Middle frontal gyrus (tissue), 1 donor: ENCODE measurements at regions not wholly inside any gene's neighbourhood (a gene's known extent, or its start where the extent isn't known, plus 50 kb on each side); places are given as distances from the start of the nearest gene placed in this dataset.

Source experiments
- DNase-seq: peaks from one replicate; pipeline ENCODE4 v3.0.0-alpha.2; 2015; ENCODE audit warnings: low spot score; ENCODE audit errors: extremely low spot score

- no peak for DNase-seq
These were observed 129.5 kb upstream of the ACP3 start for GRCh38 chr3:132187746-132188145.

- no peak for DNase-seq
These were observed 127.6 kb upstream of the ACP3 start for GRCh38 chr3:132189601-132190000.

GRCh38 chr3:132196113-132196512 lies 121.1 kb upstream of the ACP3 start:
- DNase-seq, result no peak

- DNase-seq, result no peak
These were observed 118.7 kb upstream of the ACP3 start for GRCh38 chr3:132198516-132198915.

- no peak for DNase-seq
These were observed 117.8 kb upstream of the ACP3 start for GRCh38 chr3:132199451-132199850.

- DNase-seq, result no peak
These were observed 114.6 kb upstream of the ACP3 start for GRCh38 chr3:132202586-132202985.

GRCh38 chr3:132203889-132204596 lies 113.2 kb upstream of the ACP3 start:
- DNase-seq, result no peak

- no peak for DNase-seq
These were observed 111.6 kb upstream of the ACP3 start for GRCh38 chr3:132205609-132206008.

- DNase-seq, result no peak
These were observed 107.4 kb upstream of the ACP3 start for GRCh38 chr3:132209855-132210254.

GRCh38 chr3:132210476-132211346 lies 106.5 kb upstream of the ACP3 start:
- no peak for DNase-seq

- no peak for DNase-seq
These were observed 105.3 kb upstream of the ACP3 start for GRCh38 chr3:132211896-132212295.

GRCh38 chr3:132218817-132219755 lies 98.1 kb upstream of the ACP3 start:
- DNase-seq, result no peak

- DNase-seq, result no peak
These were observed 96.2 kb upstream of the ACP3 start for GRCh38 chr3:132220986-132221385.

- no peak for DNase-seq
These were observed 94.2 kb upstream of the ACP3 start for GRCh38 chr3:132222868-132223538.

- DNase-seq, result no peak
These were observed 91.5 kb upstream of the ACP3 start for GRCh38 chr3:132225664-132226063.

GRCh38 chr3:132228923-132229322 lies 88.3 kb upstream of the ACP3 start:
- DNase-seq, result no peak

GRCh38 chr3:132229641-132230040 lies 87.6 kb upstream of the ACP3 start:
- no peak for DNase-seq

GRCh38 chr3:132230156-132231000 lies 86.8 kb upstream of the ACP3 start:
- DNase-seq, result no peak

GRCh38 chr3:132231633-132232032 lies 85.6 kb upstream of the ACP3 start:
- no peak for DNase-seq

- no peak for DNase-seq
These were observed 84.9 kb upstream of the ACP3 start for GRCh38 chr3:132232231-132232792.
